Neural crest cell (in vitro differentiated cells): ENCODE measurements at regions not wholly inside any gene's neighbourhood (a gene's known extent, or its start where the extent isn't known, plus 50 kb on each side); places are given as distances from the start of the nearest gene placed in this dataset.

Experiments
- DNase-seq: peaks from one replicate; pipeline ENCODE4 v3.0.0; 2021; ENCODE audit warnings: low read depth, mixed read lengths, low spot score
- H3K27ac Mint-ChIP-seq: one replicate; pipeline ENCODE4 v1.8.0; 2021; ENCODE audit warnings: mild to moderate bottlenecking, mixed read lengths; ENCODE audit not compliant: unreplicated experiment
- H3K27me3 Mint-ChIP-seq: 2 replicates; pipeline ENCODE4 v1.8.0; 2021; ENCODE audit warnings: low read depth, mild to moderate bottlenecking, mixed read lengths
- H3K36me3 Mint-ChIP-seq: 2 replicates; pipeline ENCODE4 v1.8.0; 2021; ENCODE audit warnings: low read depth, mild to moderate bottlenecking, mixed read lengths
- H3K4me1 Mint-ChIP-seq: 2 replicates; pipeline ENCODE4 v1.8.0; 2021; ENCODE audit warnings: mixed read lengths
- H3K4me3 Mint-ChIP-seq: one replicate; pipeline ENCODE4 v1.8.0; 2021; ENCODE audit warnings: mild to moderate bottlenecking, mixed read lengths
- H3K9me3 Mint-ChIP-seq: 2 replicates; pipeline ENCODE4 v1.8.0; 2021; ENCODE audit warnings: mixed read lengths
- CTCF ChIP-seq: fragments of 200-600 bp; sonication (generic); conservative IDR thresholded peaks from 2 replicates; pipeline ENCODE4 v1.5.0; 2021; ENCODE audit warnings: antibody characterized with exemption, mild to moderate bottlenecking

- no peak for TF ChIP-seq CTCF
- Mint-ChIP-seq H3K9me3 (no peaks in the 10 kb centered on the region), H3K27ac (no peak overlapping the region), H3K36me3 (no peaks in the 10 kb centered on the region), H3K4me1 (no peaks in the 10 kb centered on the region), H3K27me3 (no peaks in the 10 kb centered on the region), H3K4me3 (no peak overlapping the region)
- no peak for DNase-seq
Observed at GRCh38 chr18:30713299-30713698, 329.2 kb downstream of the DSC3 start.

GRCh38 chr18:30712383-30712782, 330.2 kb downstream of the DSC3 start:
- TF ChIP-seq CTCF, result no peak
- Mint-ChIP-seq H3K27me3 (no peaks in the 10 kb centered on the region), H3K4me1 (no peaks in the 10 kb centered on the region), H3K4me3 (no peak overlapping the region), H3K9me3 (no peaks in the 10 kb centered on the region), H3K27ac (no peak overlapping the region), H3K36me3 (no peaks in the 10 kb centered on the region)
- DNase-seq, result no peak

GRCh38 chr18:30709595-30709994, 332.9 kb downstream of the DSC3 start:
- TF ChIP-seq CTCF, result no peak
- Mint-ChIP-seq H3K36me3 (no peaks in the 10 kb centered on the region), H3K27ac (no peak overlapping the region), H3K4me3 (no peak overlapping the region), H3K9me3 (no peaks in the 10 kb centered on the region), H3K4me1 (no peaks in the 10 kb centered on the region), H3K27me3 (no peaks in the 10 kb centered on the region)
- no peak for DNase-seq

GRCh38 chr18:30705943-30706342, 336.6 kb downstream of the DSC3 start:
- Mint-ChIP-seq H3K36me3 (no peaks in the 10 kb centered on the region), H3K27me3 (no peaks in the 10 kb centered on the region), H3K4me3 (no peak overlapping the region), H3K9me3 (no peaks in the 10 kb centered on the region), H3K27ac (no peak overlapping the region), H3K4me1 (no peaks in the 10 kb centered on the region)
- no peak for TF ChIP-seq CTCF
- DNase-seq, result no peak

- H3K4me3 Mint-ChIP-seq, result no peak overlapping the region
- no peaks in the 10 kb centered on the region for H3K27me3 Mint-ChIP-seq
- no peak for TF ChIP-seq CTCF
- no peak overlapping the region for H3K27ac Mint-ChIP-seq
- H3K4me1 Mint-ChIP-seq, result no peaks in the 10 kb centered on the region
- no peaks in the 10 kb centered on the region for H3K36me3 Mint-ChIP-seq
- no peak for DNase-seq
- no peaks in the 10 kb centered on the region for H3K9me3 Mint-ChIP-seq
Observed at GRCh38 chr18:30698571-30698970, 344.0 kb downstream of the DSC3 start.

GRCh38 chr18:30696201-30696600, 346.3 kb downstream of the DSC3 start:
- no peaks in the 10 kb centered on the region for H3K36me3 Mint-ChIP-seq
- no peak overlapping the region for H3K27ac Mint-ChIP-seq

More at GRCh38 chr18:30696201-30696600, 346.3 kb downstream of the DSC3 start:
- H3K9me3 Mint-ChIP-seq, result no peaks in the 10 kb centered on the region
- DNase-seq, result no peak
- H3K4me3 Mint-ChIP-seq, result no peak overlapping the region
- no peaks in the 10 kb centered on the region for H3K27me3 Mint-ChIP-seq
- no peaks in the 10 kb centered on the region for H3K4me1 Mint-ChIP-seq
- TF ChIP-seq CTCF, result no peak
